ENCODE measurements at regions not wholly inside any gene's neighbourhood (a gene's known extent, or its start where the extent isn't known, plus 50 kb on each side); places are given as distances from the start of the nearest gene placed in this dataset.

DNA sequence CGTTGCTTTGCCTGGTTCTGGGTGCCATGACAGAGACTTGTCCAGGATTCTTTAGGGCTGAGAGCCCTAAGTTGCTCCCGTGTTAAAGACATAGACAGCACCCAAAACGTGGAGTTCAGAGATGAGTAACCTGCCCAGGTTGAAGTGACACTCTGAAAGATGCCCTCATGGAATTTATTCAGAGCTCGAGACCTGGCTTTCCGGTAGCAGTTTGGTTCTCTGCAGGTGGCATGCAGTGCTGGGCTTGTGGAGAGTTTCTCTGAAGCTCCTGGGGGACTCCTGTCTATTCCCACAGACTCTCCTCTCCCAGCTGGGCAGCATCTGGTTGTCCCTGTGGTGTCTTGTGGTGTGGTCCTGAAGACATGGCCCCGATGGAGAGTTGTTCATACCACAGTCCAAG is 241.0 kb downstream of the RHOU start:
- DNase-seq (ENCODE audit: low spot score) = no peak

GRCh38 chr1:228977307-228977706 is 242.0 kb downstream of the RHOU start:
- DNase-seq (ENCODE audit: low spot score) = no peak

DNA sequence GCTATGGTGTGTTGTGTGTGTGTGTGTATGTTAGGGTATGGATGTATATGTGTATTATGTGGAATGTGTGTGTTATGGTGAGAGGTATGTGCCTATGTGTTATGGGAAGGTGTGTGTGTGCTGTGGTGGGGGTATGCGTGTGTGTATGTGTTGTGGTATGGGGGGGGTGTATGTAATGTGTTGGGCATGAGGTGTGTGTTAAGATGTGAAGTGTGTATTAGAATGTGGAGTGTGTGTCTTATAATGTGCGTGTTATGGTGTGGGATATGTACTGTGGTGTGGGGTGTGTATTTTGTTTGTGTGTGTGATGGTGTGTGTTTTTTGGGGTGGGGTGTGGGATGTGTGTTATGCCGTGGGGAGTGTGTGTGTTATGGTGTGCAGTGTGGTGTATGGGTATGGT is 242.5 kb downstream of the RHOU start:
- no peak for DNase-seq (ENCODE audit: low spot score)

GRCh38 chr1:228978484-228979324 is 243.4 kb downstream of the RHOU start:
- DNase-seq (ENCODE audit: low spot score) = no peak

- no peak for DNase-seq (ENCODE audit: low spot score)
Observed at GRCh38 chr1:228979325-228979699, 244.0 kb downstream of the RHOU start.

DNA sequence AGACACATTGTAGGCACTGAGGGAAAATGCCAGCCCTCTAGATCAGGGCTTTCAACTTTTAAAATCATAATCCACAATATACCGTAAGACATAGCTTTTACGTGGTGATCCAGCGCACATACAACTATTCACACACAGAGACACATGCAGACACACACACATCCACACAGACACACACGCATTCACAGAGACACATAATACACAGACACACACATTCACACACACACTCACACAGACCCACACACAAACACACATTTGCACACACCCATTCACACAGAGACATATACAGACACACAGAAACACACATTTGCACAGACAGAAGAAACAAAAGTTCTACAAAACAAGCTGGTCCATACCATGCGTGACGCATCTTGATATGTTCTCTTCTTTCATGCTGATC is 244.5 kb downstream of the RHOU start:
- DNase-seq (ENCODE audit: low spot score) = no peak

DNA sequence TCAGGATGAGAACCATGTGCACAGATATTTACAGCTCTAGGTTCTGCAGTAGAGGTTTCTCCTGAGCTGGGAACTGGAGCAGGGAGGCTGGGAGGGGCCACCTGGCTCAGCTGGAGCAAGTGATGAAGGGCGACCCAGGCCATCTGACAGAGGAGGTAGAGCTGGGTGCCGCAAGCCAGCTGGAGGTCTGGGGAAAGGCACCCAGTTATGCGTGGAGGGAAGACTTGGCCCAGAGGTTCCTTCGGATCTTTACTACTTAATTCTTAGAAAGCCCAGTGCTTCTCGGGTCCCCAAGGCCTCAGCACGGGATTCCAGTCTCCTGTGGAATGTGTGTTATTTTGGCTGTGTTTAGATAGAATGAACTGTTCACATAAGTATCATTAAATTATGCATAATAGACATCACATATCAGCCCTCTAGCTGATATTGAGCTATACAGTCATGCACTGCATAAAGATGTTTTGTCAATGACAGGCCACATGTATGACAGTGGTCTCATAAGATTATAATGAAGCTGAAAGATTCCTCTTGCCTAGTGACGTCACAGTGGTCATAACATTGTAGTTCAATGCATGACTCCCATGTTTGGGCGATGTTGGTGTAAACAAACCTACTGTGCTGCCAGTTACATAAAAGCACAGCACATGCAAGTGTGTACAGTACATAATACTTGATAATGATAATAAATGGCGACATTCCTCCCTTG is 245.1 kb downstream of the RHOU start:
- no peak for DNase-seq (ENCODE audit: low spot score)

- no peak for DNase-seq (ENCODE audit: low spot score)
Observed at GRCh38 chr1:228982637-228983036, 247.4 kb downstream of the RHOU start.

- DNase-seq (ENCODE audit: low spot score) = no peak
Observed at GRCh38 chr1:228983231-228983660, 248.0 kb downstream of the RHOU start.

DNA sequence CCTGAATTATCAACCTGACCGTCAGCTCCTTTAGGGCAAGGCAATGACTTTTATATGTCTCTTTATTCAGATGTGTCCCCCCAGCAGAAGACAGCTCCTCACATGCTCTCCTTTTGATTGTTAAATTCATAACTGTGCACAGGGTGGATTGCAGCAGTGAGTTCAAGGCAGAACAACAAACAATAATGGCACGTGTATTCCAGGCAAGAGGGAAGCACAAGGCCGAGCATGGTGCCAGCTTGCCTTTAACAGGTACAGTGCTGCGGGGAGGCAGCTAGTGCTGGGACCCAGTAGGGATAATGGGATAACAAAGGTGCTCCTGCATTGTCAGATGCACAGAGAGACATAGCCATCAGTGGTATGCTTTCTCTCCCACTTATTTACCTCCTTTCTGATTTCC is 248.4 kb downstream of the RHOU start:
- no peak for DNase-seq (ENCODE audit: low spot score)

GRCh38 chr1:228984107-228984506 is 248.8 kb downstream of the RHOU start:
- DNase-seq (ENCODE audit: low spot score) = no peak

DNA sequence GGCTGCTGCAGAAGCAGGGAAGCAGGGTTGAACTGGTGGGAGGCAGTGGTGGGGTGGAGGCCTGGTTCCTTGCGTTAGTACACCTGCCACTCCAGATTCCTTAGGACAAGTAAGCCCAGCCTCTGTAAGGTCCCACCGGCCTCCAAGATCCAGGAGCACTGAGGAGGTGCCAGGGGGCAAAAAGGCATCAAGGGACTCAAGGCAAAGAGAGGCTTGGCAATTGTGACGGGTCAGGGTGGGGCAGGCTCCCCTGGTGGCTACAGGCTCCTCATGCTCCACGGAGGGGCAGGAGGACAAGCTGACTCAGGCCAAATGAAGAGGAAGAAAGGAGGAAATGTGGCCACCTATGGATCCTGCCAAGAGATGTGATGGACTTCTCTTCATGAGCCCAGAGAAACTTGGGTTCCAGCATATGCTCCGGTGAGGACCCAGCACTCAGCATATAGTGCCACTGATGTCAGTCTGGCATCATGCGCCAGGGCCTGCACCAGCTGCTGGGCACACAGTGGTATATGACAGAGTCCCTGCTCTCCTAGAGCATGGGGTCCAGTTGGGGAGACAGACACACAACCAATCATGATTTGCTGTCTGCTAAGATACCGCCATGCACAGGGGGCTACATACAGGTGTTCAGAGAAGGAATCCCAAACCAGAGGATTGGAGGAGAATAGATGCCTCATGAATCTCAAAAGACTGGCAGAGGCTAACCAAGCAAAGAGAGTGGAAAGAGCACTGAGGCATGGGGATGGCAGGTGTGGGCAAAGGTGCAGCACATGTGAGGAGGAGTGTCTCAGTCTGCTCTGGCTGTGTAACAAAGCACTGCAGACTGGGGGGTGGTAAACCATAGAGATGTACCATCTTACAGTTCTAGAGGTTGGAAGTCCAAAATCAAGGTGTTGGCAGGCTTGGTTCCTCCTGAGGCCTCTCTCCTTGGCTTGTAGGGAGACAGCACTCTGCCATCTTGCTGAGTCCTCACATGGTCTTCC is 249.7 kb downstream of the RHOU start:
- no peak for DNase-seq (ENCODE audit: low spot score)

GRCh38 chr1:228985661-228986060 is 250.4 kb downstream of the RHOU start:
- DNase-seq (ENCODE audit: low spot score) = no peak

DNA sequence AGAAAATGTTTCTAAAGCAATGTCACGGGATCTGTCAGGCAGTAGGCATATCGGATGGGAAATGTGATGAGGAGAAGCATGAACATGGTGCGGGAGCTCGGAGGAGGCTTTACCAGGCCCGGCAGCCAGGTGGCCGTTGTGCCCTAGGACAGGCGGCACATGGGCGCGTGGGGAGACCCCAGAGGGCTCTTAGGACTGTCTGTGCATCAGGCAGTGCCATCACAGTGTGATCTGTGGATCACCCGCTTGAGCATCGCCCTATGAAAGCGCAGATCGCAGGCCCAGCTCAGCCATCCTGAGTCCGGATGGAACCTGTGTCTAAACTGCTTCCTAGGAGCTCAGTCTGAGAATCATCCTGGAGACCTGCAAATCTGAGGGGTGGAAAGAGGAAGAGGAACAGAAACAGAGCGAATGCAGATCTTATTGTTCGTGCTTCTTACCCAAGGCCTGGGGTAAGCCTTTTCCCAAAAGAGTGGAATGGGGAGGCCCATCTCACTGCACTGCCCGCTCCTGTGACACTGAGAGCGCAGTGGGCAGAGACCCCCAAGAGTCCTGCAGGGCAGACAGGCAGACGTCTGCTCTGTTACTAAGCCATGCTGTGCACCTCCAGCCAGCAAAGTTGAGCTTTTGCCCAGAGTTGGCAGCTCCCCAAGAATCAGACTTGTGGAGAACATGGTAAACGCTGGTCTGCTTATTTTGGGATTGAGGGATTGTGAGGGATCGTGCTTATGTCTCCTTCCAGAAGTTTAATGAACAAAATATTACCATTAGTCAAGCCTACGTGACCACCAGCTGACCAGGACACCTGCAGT is 251.0 kb downstream of the RHOU start:
- DNase-seq (ENCODE audit: low spot score) = no peak

- DNase-seq (ENCODE audit: low spot score) = no peak
Observed at GRCh38 chr1:228987286-228987685, 252.0 kb downstream of the RHOU start.

DNA sequence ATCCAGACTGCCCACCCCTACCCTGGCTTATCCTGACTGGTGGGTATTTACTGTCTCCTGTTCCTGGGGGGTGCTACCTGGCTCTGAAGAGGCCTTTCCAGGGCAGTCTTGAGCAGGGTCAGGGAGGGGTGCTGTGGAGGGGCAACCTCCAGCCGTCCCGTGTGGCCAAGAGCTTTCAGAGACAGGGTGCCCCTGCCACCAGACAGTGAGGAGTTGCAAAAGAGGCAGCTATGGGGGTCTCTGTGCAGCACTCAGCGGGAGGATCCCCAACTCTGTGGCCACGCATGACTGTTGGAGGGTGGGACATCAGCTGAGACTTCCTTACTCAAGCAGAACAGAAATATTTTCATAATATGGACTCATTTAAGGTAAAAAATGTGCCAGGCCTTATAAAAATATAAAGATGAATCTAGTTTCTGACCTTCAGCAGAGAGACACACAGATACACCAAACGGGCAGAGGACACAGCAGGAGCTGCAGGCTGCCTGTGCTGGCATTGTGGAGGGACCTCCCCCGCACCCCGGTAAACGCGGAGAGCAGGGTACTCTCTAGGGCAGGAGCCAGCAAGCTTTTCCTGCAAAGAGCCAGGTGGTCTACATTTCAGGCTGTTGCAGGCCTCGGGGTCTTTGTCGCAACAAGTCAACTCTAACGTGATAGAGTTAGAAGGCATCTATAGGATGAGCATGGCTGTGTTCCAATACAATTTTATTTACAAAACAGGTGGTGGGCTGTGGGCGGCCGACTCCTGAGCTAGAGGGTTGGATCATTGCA is 252.6 kb downstream of the RHOU start:
- DNase-seq (ENCODE audit: low spot score) = no peak

GRCh38 chr1:228988664-228989063 is 253.4 kb downstream of the RHOU start:
- no peak for DNase-seq (ENCODE audit: low spot score)

- no peak for DNase-seq (ENCODE audit: low spot score)
Observed at GRCh38 chr1:228989176-228989575, 253.9 kb downstream of the RHOU start.

DNA sequence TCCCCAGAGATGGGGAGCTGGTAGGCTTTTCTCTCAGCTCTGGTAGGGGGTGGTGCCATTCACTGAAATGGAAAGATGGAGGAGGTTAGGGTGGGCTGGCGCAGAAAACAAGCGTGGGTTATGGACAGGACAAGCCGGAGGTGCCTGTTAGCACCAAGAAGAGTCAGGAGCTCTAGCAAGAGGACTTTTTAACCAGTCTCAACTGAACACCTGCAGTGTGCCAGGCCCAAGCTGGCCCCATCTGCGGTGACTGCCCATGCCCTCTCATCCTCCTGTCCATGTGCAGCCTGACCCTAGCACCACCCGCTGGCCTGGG is 254.4 kb downstream of the RHOU start:
- no peak for DNase-seq (ENCODE audit: low spot score)

DNA sequence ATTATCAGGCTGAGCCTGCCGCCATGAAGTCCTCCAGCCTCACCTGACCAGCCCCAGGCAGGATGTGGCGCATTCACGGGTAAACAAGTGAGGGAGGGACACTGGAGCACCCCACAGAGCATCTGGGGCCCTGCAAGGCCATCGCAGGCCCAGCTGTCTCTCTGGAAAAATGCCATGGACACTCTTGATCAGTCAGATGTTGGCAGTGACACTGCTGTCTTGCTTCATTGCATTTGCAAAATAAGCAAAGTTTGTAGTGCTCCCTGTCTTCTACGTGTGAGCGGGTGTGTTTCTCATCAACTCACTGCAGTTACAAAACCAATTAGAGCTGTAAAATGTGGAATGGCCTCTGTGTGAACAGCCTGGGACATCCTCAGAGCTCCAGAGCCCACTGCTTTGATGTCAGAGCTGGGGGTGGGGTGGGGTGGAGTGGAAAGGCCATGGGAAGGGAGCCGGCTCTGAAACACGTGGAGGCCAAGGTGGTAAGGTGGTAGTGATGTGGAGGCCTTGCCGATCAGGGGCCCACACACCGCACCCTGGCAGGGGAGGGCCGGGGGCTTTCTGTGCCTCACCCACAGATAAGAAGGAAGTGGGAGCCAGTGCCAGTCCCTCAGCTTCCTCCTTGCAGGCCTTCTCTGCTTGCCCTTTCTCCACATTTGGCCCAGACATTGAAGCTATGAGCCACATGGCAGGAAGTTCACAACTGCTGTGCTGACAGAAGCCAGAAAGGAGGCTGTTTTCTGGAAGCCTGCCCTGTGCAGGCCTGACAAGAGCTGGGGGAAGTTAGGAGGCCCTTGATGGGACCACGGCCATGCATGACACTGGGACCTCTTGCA is 254.9 kb downstream of the RHOU start:
- no peak for DNase-seq (ENCODE audit: low spot score)
